Peyer's patch (tissue), 4 donors: ENCODE measurements at regions not wholly inside any gene's neighbourhood (a gene's known extent, or its start where the extent isn't known, plus 50 kb on each side); places are given as distances from the start of the nearest gene placed in this dataset.

ENCODE experiments used
- CTCF ChIP-seq, 6 experiments: fragments of 450-650 bp in 4 of 6; fragments of 200-600 bp in 2 of 6; sonication (generic) in 1 of 6; IDR thresholded peaks; one replicate each; pipeline ENCODE4 v1.5.1; 2017 to 2019; ENCODE audit warnings: antibody characterized with exemption in 6 of 6, mild to moderate bottlenecking in 3 of 6, moderate library complexity in 1 of 6
- POLR2A ChIP-seq, 2 donors: fragments of 450-650 bp; IDR thresholded peaks; one replicate each; pipeline ENCODE4 v1.5.1; 2017; ENCODE audit warnings: antibody characterized with exemption in 2 of 2, mild to moderate bottlenecking in 2 of 2, moderate library complexity in 2 of 2

- TF ChIP-seq CTCF (IDR thresholded peaks at IDR 0.05) (no peak), POLR2A (IDR thresholded peaks at IDR 0.05) (no peak)
These were observed 427.0 kb upstream of the TNP1 start for GRCh38 chr2:217286833-217287232.
